IPS-20b (cell line): ENCODE measurements at regions not wholly inside any gene's neighbourhood (a gene's known extent, or its start where the extent isn't known, plus 50 kb on each side); places are given as distances from the start of the nearest gene placed in this dataset.
"Not testable (repeated sequence)": the region's sequence is repeated elsewhere in the genome, so short reads cannot be mapped to it uniquely, and the experiment has no call there.

Experiments
- H3K27ac ChIP-seq: one replicate; pipeline ENCODE4 v1.5.1; 2013; ENCODE audit warnings: low read length
- H3K27me3 ChIP-seq: 2 replicates; pipeline ENCODE4 v1.6.1; 2013; ENCODE audit warnings: mild to moderate bottlenecking, low read length, inconsistent platforms; ENCODE audit not compliant: insufficient read depth
- H3K36me3 ChIP-seq: 2 replicates; pipeline ENCODE4 v1.6.1; 2013; ENCODE audit warnings: low read depth, mild to moderate bottlenecking, inconsistent platforms, low read length, moderate library complexity; ENCODE audit not compliant: insufficient read depth
- H3K4me1 ChIP-seq: 2 replicates; pipeline ENCODE4 v1.6.1; 2013; ENCODE audit warnings: mild to moderate bottlenecking, control low read depth, inconsistent platforms, low read length, moderate library complexity; ENCODE audit not compliant: insufficient read depth
- H3K4me3 ChIP-seq: 2 replicates; pipeline ENCODE4 v1.5.1; 2013; ENCODE audit warnings: mild to moderate bottlenecking, low read length, inconsistent platforms
- H3K9ac ChIP-seq: 2 replicates; pipeline ENCODE4 v1.6.1; 2013; ENCODE audit warnings: low read depth, mild to moderate bottlenecking, inconsistent platforms, low read length, moderate library complexity
- H3K9me3 ChIP-seq: 2 replicates; pipeline ENCODE4 v1.6.1; 2013; ENCODE audit warnings: mild to moderate bottlenecking, low read depth, low read length, inconsistent platforms; ENCODE audit not compliant: insufficient read depth

- Histone ChIP-seq H3K36me3 (no peaks in the 10 kb centered on the region), H3K9me3 (0 out of 2 replicates have a peak, but pooled peaks cover 3% of the 10 kb centered on the region), H3K27ac (no peak overlapping the region), H3K4me3 (no peak overlapping the region), H3K4me1 (0 out of 2 replicates have a peak, but pooled peaks cover 3% of the 10 kb centered on the region), H3K9ac (no peak overlapping the region), H3K27me3 (no peaks in the 10 kb centered on the region)
Measured at GRCh38 chr7:13007331-13007730, 319.9 kb downstream of the ARL4A start.

- no peak overlapping the region for H3K4me3 ChIP-seq
- no peak overlapping the region for H3K9ac ChIP-seq
- H3K27ac ChIP-seq, result no peak overlapping the region
- no peaks in the 10 kb centered on the region for H3K36me3 ChIP-seq
- no peaks in the 10 kb centered on the region for H3K27me3 ChIP-seq
- H3K4me1 ChIP-seq, result 0 out of 2 replicates have a peak, but pooled peaks cover 3% of the 10 kb centered on the region
- H3K9me3 ChIP-seq, result no peaks in the 10 kb centered on the region
Measured at GRCh38 chr7:13009517-13009916, 322.1 kb downstream of the ARL4A start.

GRCh38 chr7:13014011-13014410, 326.6 kb downstream of the ARL4A start:
- H3K4me1 ChIP-seq, result peaks cover 17% of the 10 kb centered on the region
- no peak overlapping the region for H3K27ac ChIP-seq
- no peaks in the 10 kb centered on the region for H3K36me3 ChIP-seq
- no peaks in the 10 kb centered on the region for H3K9me3 ChIP-seq
- no peaks in the 10 kb centered on the region for H3K27me3 ChIP-seq
- no peak overlapping the region for H3K4me3 ChIP-seq
- no peak overlapping the region for H3K9ac ChIP-seq

- Histone ChIP-seq H3K4me3 (no peak overlapping the region), H3K27ac (no peak overlapping the region), H3K27me3 (no peaks in the 10 kb centered on the region), H3K36me3 (no peaks in the 10 kb centered on the region), H3K9me3 (no peaks in the 10 kb centered on the region), H3K9ac (0 out of 2 replicates have a peak overlapping the region, but pooled peaks have one; percentile 17), H3K4me1 (peaks cover 17% of the 10 kb centered on the region)
Measured at GRCh38 chr7:13016036-13016581, 328.7 kb downstream of the ARL4A start.

GRCh38 chr7:13016592-13017332, 329.3 kb downstream of the ARL4A start:
- peaks cover 19% of the 10 kb centered on the region for H3K4me1 ChIP-seq

GRCh38 chr7:13017333-13017857, 330.0 kb downstream of the ARL4A start:
- H3K4me3 ChIP-seq, result peak overlapping the region; percentile 29
- no peak overlapping the region for H3K27ac ChIP-seq
- H3K27me3 ChIP-seq, result no peaks in the 10 kb centered on the region
- no peaks in the 10 kb centered on the region for H3K9me3 ChIP-seq
- peaks cover 26% of the 10 kb centered on the region for H3K4me1 ChIP-seq
- H3K36me3 ChIP-seq, result no peaks in the 10 kb centered on the region
- peak overlapping the region; percentile 39; the same call in 1 of the 2 replicates for H3K9ac ChIP-seq

More at GRCh38 chr7:13016592-13017332, 329.3 kb downstream of the ARL4A start:
- Histone ChIP-seq H3K9ac (0 out of 2 replicates have a peak overlapping the region, but pooled peaks have one; percentile 17), H3K36me3 (no peaks in the 10 kb centered on the region), H3K9me3 (no peaks in the 10 kb centered on the region), H3K27ac (no peak overlapping the region), H3K4me3 (no peak overlapping the region), H3K27me3 (no peaks in the 10 kb centered on the region)

GRCh38 chr7:13017881-13018280, 330.4 kb downstream of the ARL4A start:
- H3K4me1 ChIP-seq, result peaks cover 27% of the 10 kb centered on the region
- H3K36me3 ChIP-seq, result no peaks in the 10 kb centered on the region
- H3K27me3 ChIP-seq, result no peaks in the 10 kb centered on the region
- no peaks in the 10 kb centered on the region for H3K9me3 ChIP-seq
- peak overlapping the region; percentile 39; the same call in 1 of the 2 replicates for H3K9ac ChIP-seq
- H3K4me3 ChIP-seq, result peak overlapping the region; percentile 29
- no peak overlapping the region for H3K27ac ChIP-seq

GRCh38 chr7:13021566-13022300, 334.3 kb downstream of the ARL4A start:
- H3K4me3 ChIP-seq, result no peak overlapping the region
- H3K36me3 ChIP-seq, result no peaks in the 10 kb centered on the region
- no peak overlapping the region for H3K27ac ChIP-seq
- peak overlapping the region; percentile 18; the same call in 1 of the 2 replicates for H3K9ac ChIP-seq
- H3K27me3 ChIP-seq, result no peaks in the 10 kb centered on the region
- H3K9me3 ChIP-seq, result no peaks in the 10 kb centered on the region
- H3K4me1 ChIP-seq, result peaks cover 22% of the 10 kb centered on the region

GRCh38 chr7:13024121-13024674, 336.8 kb downstream of the ARL4A start:
- Histone ChIP-seq H3K4me3 (no peak overlapping the region), H3K9me3 (no peaks in the 10 kb centered on the region), H3K27ac (no peak overlapping the region), H3K9ac (no peak overlapping the region), H3K36me3 (no peaks in the 10 kb centered on the region), H3K4me1 (peaks cover 11% of the 10 kb centered on the region), H3K27me3 (no peaks in the 10 kb centered on the region)

GRCh38 chr7:13025043-13025442, 337.6 kb downstream of the ARL4A start:
- H3K36me3 ChIP-seq, H3K27me3 ChIP-seq, H3K27ac ChIP-seq, H3K4me3 ChIP-seq, H3K9ac ChIP-seq, H3K9me3 ChIP-seq: not testable (repeated sequence)
- H3K4me1 ChIP-seq, result peaks cover 11% of the 10 kb centered on the region

- Histone ChIP-seq H3K36me3 (no peaks in the 10 kb centered on the region), H3K4me1 (peaks cover 9% of the 10 kb centered on the region), H3K27ac (no peak overlapping the region), H3K9ac (no peak overlapping the region), H3K4me3 (no peak overlapping the region), H3K9me3 (no peaks in the 10 kb centered on the region), H3K27me3 (no peaks in the 10 kb centered on the region)
Measured at GRCh38 chr7:13027321-13027720, 339.9 kb downstream of the ARL4A start.
